ENCODE measurements at regions not wholly inside any gene's neighbourhood (a gene's known extent, or its start where the extent isn't known, plus 50 kb on each side); places are given as distances from the start of the nearest gene placed in this dataset.

GRCh38 chr18:68494802-68495581 is 219.9 kb downstream of the TMX3 start:
- Histone ChIP-seq H2AFZ (ENCODE audit: low read length, unreplicated experiment) (peak overlapping the region; percentile 15), H3K36me3 (ENCODE audit: insufficient read depth, low read length) (no peaks in the 10 kb centered on the region), H3K27ac (ENCODE audit: low read depth, low read length) (no peak overlapping the region), H3K79me2 (ENCODE audit: control insufficient read depth, insufficient read depth, low read length, unreplicated experiment) (no peaks in the 10 kb centered on the region), H3K4me1 (ENCODE audit: control insufficient read depth, insufficient read depth, low read length, unreplicated experiment) (peaks cover 5% of the 10 kb centered on the region), H3K27me3 (ENCODE audit: insufficient read depth, low read length) (no peaks in the 10 kb centered on the region), H3K4me3 (ENCODE audit: low read depth, low read length) (no peak overlapping the region)

DNA sequence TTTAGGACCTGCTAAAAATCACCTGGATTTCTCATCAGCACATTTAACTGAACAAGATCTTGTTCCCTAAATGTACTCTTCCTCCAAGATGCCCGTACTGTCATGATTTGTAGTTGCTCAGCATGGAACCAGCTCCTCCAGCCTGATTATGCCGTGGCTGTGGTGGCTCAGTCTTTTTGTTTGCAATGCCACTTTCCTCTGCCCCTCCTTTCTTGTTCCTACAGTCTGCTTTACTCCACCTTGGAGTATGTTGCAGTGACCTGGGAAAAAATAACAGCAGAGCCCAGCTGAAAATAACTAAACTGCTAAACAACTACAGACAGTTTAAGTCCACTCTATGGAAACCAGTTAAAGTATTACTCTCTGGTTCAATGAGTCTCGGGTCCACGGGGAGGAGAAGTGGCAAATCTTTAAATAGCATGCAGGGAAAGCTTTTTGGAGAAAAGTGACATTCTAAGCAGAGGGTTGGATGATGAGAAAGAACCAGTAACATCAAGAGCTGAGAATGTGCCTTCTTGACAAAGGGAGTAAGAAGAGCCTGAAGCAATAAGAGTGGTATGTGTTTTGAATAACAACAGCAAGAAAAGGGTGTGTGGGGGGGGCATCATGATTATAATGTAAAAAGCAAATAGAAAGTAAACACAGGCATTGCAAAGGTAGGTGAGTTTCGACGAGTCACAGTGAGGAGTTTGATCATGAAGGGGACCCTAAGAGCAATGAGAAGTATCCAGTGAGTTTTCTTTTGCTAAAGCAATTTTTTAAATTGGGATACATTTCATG is 225.7 kb downstream of the TMX3 start:
- Histone ChIP-seq H3K79me2 (ENCODE audit: control insufficient read depth, insufficient read depth, low read length, unreplicated experiment) (no peaks in the 10 kb centered on the region), H3K36me3 (ENCODE audit: insufficient read depth, low read length) (no peaks in the 10 kb centered on the region), H2AFZ (ENCODE audit: low read length, unreplicated experiment) (no peak overlapping the region), H3K27ac (ENCODE audit: low read depth, low read length) (no peak overlapping the region), H3K27me3 (ENCODE audit: insufficient read depth, low read length) (no peaks in the 10 kb centered on the region), H3K4me1 (ENCODE audit: control insufficient read depth, insufficient read depth, low read length, unreplicated experiment) (peaks cover 2% of the 10 kb centered on the region), H3K4me3 (ENCODE audit: low read depth, low read length) (no peak overlapping the region)

DNA sequence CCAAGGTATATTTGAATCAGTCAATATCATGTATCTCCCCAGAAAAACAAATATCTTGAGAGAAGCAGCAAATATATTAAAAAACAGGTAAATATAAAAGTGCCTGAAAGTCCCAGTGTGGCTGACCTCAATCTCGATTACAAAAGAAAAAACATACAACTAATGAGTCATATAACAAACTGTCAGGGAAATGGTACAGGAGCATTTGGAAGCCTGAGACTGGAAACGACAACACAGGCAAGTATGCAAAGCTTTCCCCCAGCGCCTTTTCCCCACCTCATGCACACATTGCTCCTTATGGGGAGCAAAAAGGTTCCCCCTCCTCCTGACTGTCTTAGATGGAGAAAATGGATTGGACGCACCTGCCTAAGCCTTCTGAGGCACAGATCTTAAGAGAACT is 230.7 kb downstream of the TMX3 start:
- Histone ChIP-seq H3K4me1 (ENCODE audit: control insufficient read depth, insufficient read depth, low read length, unreplicated experiment) (peaks cover 7% of the 10 kb centered on the region), H3K4me3 (ENCODE audit: low read depth, low read length) (no peak overlapping the region), H2AFZ (ENCODE audit: low read length, unreplicated experiment) (no peak overlapping the region), H3K27me3 (ENCODE audit: insufficient read depth, low read length) (no peaks in the 10 kb centered on the region), H3K36me3 (ENCODE audit: insufficient read depth, low read length) (no peaks in the 10 kb centered on the region), H3K79me2 (ENCODE audit: control insufficient read depth, insufficient read depth, low read length, unreplicated experiment) (no peaks in the 10 kb centered on the region), H3K27ac (ENCODE audit: low read depth, low read length) (no peak overlapping the region)

DNA sequence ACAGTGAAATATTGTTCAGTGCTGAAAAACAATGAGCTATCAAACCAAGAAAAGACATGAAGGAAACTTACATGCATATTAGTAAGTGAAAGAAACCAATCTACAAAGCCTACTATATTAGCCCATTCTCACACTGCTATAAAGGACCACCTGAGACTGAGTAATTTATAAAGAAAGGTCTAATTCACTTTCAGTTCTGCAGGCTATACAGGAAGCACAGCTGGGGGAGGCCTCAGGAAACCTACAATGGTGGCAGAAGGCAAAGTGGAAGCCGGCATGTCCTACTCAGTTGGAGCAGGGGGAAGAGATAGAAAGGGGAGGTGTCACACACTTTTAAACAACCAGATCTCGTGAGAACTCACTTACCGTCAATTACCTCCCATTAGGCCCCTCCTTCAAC is 232.1 kb downstream of the TMX3 start:
- Histone ChIP-seq H3K4me1 (ENCODE audit: control insufficient read depth, insufficient read depth, low read length, unreplicated experiment) (peaks cover 7% of the 10 kb centered on the region), H3K27me3 (ENCODE audit: insufficient read depth, low read length) (no peaks in the 10 kb centered on the region), H3K79me2 (ENCODE audit: control insufficient read depth, insufficient read depth, low read length, unreplicated experiment) (no peaks in the 10 kb centered on the region), H3K4me3 (ENCODE audit: low read depth, low read length) (no peak overlapping the region), H2AFZ (ENCODE audit: low read length, unreplicated experiment) (no peak overlapping the region), H3K27ac (ENCODE audit: low read depth, low read length) (no peak overlapping the region), H3K36me3 (ENCODE audit: insufficient read depth, low read length) (no peaks in the 10 kb centered on the region)

GRCh38 chr18:68480196-68480595 is 234.7 kb downstream of the TMX3 start:
- Histone ChIP-seq H3K36me3 (ENCODE audit: insufficient read depth, low read length) (no peaks in the 10 kb centered on the region), H3K79me2 (ENCODE audit: control insufficient read depth, insufficient read depth, low read length, unreplicated experiment) (no peaks in the 10 kb centered on the region), H3K4me3 (ENCODE audit: low read depth, low read length) (no peak overlapping the region), H3K27ac (ENCODE audit: low read depth, low read length) (no peak overlapping the region), H2AFZ (ENCODE audit: low read length, unreplicated experiment) (no peak overlapping the region), H3K4me1 (ENCODE audit: control insufficient read depth, insufficient read depth, low read length, unreplicated experiment) (peaks cover 7% of the 10 kb centered on the region), H3K27me3 (ENCODE audit: insufficient read depth, low read length) (no peaks in the 10 kb centered on the region)

GRCh38 chr18:68478246-68478645 is 236.7 kb downstream of the TMX3 start:
- H3K79me2 ChIP-seq (ENCODE audit: control insufficient read depth, insufficient read depth, low read length, unreplicated experiment) = no peaks in the 10 kb centered on the region
- H3K27me3 ChIP-seq (ENCODE audit: insufficient read depth, low read length) = no peaks in the 10 kb centered on the region
- no peak overlapping the region for H3K4me3 ChIP-seq (ENCODE audit: low read depth, low read length)
- H3K36me3 ChIP-seq (ENCODE audit: insufficient read depth, low read length) = no peaks in the 10 kb centered on the region
- no peak overlapping the region for H3K27ac ChIP-seq (ENCODE audit: low read depth, low read length)
- no peaks in the 10 kb centered on the region for H3K4me1 ChIP-seq (ENCODE audit: control insufficient read depth, insufficient read depth, low read length, unreplicated experiment)
- no peak overlapping the region for H2AFZ ChIP-seq (ENCODE audit: low read length, unreplicated experiment)

DNA sequence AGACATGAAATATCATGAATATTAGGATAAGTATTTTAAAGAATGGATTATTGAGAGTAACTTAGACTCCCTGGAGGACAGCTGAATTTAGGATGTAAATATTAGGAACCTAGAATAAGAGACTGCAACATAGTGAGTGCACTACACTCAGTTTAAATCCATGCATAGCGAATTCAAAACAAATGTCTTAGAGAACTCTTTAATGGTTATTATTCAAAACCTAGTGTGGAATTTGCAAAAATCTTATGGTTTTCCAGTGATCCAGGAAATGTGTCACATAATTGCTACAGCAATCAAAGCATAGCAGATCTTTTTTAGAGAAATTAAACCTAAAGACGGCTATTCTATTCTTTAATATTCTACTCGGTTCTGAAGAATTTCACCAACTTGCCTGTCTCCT is 239.0 kb downstream of the TMX3 start:
- no peaks in the 10 kb centered on the region for H3K27me3 ChIP-seq (ENCODE audit: insufficient read depth, low read length)
- no peaks in the 10 kb centered on the region for H3K36me3 ChIP-seq (ENCODE audit: insufficient read depth, low read length)
- no peaks in the 10 kb centered on the region for H3K79me2 ChIP-seq (ENCODE audit: control insufficient read depth, insufficient read depth, low read length, unreplicated experiment)
- H3K4me1 ChIP-seq (ENCODE audit: control insufficient read depth, insufficient read depth, low read length, unreplicated experiment) = no peaks in the 10 kb centered on the region
- H3K4me3 ChIP-seq (ENCODE audit: low read depth, low read length) = no peak overlapping the region
- no peak overlapping the region for H2AFZ ChIP-seq (ENCODE audit: low read length, unreplicated experiment)
- H3K27ac ChIP-seq (ENCODE audit: low read depth, low read length) = no peak overlapping the region

GRCh38 chr18:68472701-68473295 is 242.1 kb downstream of the TMX3 start:
- no peaks in the 10 kb centered on the region for H3K4me1 ChIP-seq (ENCODE audit: control insufficient read depth, insufficient read depth, low read length, unreplicated experiment)
- no peak overlapping the region for H3K4me3 ChIP-seq (ENCODE audit: low read depth, low read length)
- no peak overlapping the region for H2AFZ ChIP-seq (ENCODE audit: low read length, unreplicated experiment)
- no peaks in the 10 kb centered on the region for H3K79me2 ChIP-seq (ENCODE audit: control insufficient read depth, insufficient read depth, low read length, unreplicated experiment)
- no peaks in the 10 kb centered on the region for H3K27me3 ChIP-seq (ENCODE audit: insufficient read depth, low read length)
- H3K27ac ChIP-seq (ENCODE audit: low read depth, low read length) = no peak overlapping the region
- no peaks in the 10 kb centered on the region for H3K36me3 ChIP-seq (ENCODE audit: insufficient read depth, low read length)

GRCh38 chr18:68469049-68469625 is 245.8 kb downstream of the TMX3 start:
- Histone ChIP-seq H3K36me3 (ENCODE audit: insufficient read depth, low read length) (no peaks in the 10 kb centered on the region), H2AFZ (ENCODE audit: low read length, unreplicated experiment) (no peak overlapping the region), H3K4me1 (ENCODE audit: control insufficient read depth, insufficient read depth, low read length, unreplicated experiment) (no peaks in the 10 kb centered on the region)

DNA sequence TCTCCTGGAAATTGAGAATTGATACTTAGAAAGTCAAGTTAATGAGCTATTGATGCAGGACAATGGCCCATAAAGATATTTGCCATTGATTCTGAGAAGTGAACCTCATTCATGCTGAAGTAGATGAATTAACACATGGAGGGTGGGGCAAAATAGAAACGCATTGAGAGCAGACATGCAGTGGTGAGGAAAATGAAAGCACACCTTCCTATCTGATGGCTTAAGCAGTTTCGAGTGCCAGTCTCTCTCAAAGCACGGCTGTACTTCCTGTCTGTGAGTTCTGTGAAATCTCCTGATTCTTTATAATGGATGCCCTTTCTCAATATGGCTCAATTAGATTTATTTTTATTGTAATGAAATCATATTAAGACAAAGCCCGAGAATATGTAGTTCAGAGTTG is 247.0 kb downstream of the TMX3 start:
- no peaks in the 10 kb centered on the region for H3K27me3 ChIP-seq (ENCODE audit: insufficient read depth, low read length)
- H3K4me1 ChIP-seq (ENCODE audit: control insufficient read depth, insufficient read depth, low read length, unreplicated experiment) = no peaks in the 10 kb centered on the region
- H3K79me2 ChIP-seq (ENCODE audit: control insufficient read depth, insufficient read depth, low read length, unreplicated experiment) = no peaks in the 10 kb centered on the region
- H2AFZ ChIP-seq (ENCODE audit: low read length, unreplicated experiment) = no peak overlapping the region
- no peak overlapping the region for H3K27ac ChIP-seq (ENCODE audit: low read depth, low read length)
- no peaks in the 10 kb centered on the region for H3K36me3 ChIP-seq (ENCODE audit: insufficient read depth, low read length)
- H3K4me3 ChIP-seq (ENCODE audit: low read depth, low read length) = no peak overlapping the region

More at GRCh38 chr18:68469049-68469625, 245.8 kb downstream of the TMX3 start:
- Histone ChIP-seq H3K79me2 (ENCODE audit: control insufficient read depth, insufficient read depth, low read length, unreplicated experiment) (no peaks in the 10 kb centered on the region), H3K27ac (ENCODE audit: low read depth, low read length) (no peak overlapping the region), H3K4me3 (ENCODE audit: low read depth, low read length) (no peak overlapping the region), H3K27me3 (ENCODE audit: insufficient read depth, low read length) (no peaks in the 10 kb centered on the region)
